ENCODE measurements at regions not wholly inside any gene's neighbourhood (a gene's known extent, or its start where the extent isn't known, plus 50 kb on each side); places are given as distances from the start of the nearest gene placed in this dataset.

DNA sequence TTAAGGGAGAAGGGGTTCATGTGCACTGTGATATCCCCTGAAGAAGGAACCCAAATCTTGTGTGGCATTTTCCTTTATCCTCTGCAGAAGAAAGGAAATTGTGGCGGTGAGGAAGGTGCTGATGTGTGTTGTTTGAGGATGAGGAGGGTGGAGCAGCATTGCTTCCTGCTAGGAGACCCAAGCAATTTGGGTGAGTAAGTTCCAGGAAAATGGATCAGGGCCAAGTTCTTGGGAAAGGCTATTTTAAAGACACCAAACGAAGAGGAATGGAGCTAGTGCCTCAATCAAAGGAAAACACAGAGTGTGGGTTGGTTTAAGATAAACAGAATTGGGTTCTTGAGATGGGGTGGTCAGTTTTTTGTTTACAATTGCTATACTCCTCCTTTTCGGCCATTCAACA, 86.7 kb upstream of the MARK1 start:
- H3K4me3 ChIP-seq (ENCODE audit: low read depth, low read length): no peak overlapping the region
- H3K36me3 ChIP-seq (replicated peaks): no peaks in the 10 kb centered on the region
- TF ChIP-seq, protein P1, sequence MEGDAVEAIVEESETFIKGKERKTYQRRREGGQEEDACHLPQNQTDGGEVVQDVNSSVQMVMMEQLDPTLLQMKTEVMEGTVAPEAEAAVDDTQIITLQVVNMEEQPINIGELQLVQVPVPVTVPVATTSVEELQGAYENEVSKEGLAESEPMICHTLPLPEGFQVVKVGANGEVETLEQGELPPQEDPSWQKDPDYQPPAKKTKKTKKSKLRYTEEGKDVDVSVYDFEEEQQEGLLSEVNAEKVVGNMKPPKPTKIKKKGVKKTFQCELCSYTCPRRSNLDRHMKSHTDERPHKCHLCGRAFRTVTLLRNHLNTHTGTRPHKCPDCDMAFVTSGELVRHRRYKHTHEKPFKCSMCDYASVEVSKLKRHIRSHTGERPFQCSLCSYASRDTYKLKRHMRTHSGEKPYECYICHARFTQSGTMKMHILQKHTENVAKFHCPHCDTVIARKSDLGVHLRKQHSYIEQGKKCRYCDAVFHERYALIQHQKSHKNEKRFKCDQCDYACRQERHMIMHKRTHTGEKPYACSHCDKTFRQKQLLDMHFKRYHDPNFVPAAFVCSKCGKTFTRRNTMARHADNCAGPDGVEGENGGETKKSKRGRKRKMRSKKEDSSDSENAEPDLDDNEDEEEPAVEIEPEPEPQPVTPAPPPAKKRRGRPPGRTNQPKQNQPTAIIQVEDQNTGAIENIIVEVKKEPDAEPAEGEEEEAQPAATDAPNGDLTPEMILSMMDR (IDR thresholded peaks at IDR 0.05; ENCODE audit: low read depth, low read length, missing control alignments): no peak
- DNase-seq: no peak
- in situ Hi-C loops (cut with HindIII; ENCODE audit: low pct_ligation_motif_present, low sequenced_read_pairs): no loop called here
- H3K27ac ChIP-seq: no peak overlapping the region
- H3K27me3 ChIP-seq (replicated peaks): no peaks in the 10 kb centered on the region

GRCh38 chr1:220438741-220439140, 89.2 kb upstream of the MARK1 start:
- H3K4me3 ChIP-seq (ENCODE audit: low read depth, low read length): no peak overlapping the region
- H3K27me3 ChIP-seq (replicated peaks): no peaks in the 10 kb centered on the region
- no peak for DNase-seq
- H3K36me3 ChIP-seq (replicated peaks): no peaks in the 10 kb centered on the region
- TF ChIP-seq, protein P1 (IDR thresholded peaks at IDR 0.05; ENCODE audit: low read depth, low read length, missing control alignments): no peak
- no peak overlapping the region for H3K27ac ChIP-seq
- in situ Hi-C loops (cut with HindIII; ENCODE audit: low pct_ligation_motif_present, low sequenced_read_pairs): no loop called here

DNA sequence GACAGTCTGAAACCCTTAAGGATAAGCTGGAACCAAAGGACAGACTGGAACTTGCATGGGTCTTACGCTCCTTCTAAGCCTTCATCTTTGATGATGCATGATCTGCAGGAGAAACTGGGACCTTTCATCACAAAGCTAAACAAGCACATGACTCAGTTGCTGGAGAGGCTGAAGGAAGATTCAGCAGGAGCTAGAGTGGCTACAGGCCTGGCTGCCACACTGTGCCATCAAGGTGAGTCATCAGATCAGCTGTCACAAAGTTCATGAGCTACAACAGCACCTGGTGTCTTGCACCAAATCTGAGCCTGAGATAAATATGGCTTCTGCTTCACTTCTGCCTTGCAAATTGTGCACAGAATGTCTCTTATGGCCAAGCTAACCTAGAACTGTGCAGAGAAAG, 95.5 kb upstream of the MARK1 start:
- DNase-seq: no peak
- H3K36me3 ChIP-seq (replicated peaks): no peaks in the 10 kb centered on the region
- TF ChIP-seq, protein P1 (IDR thresholded peaks at IDR 0.05; ENCODE audit: low read depth, low read length, missing control alignments): no peak
- no peak overlapping the region for H3K4me3 ChIP-seq (ENCODE audit: low read depth, low read length)
- no peak overlapping the region for H3K27ac ChIP-seq
- in situ Hi-C loops (cut with HindIII; ENCODE audit: low pct_ligation_motif_present, low sequenced_read_pairs): no loop called here
- H3K27me3 ChIP-seq (replicated peaks): no peaks in the 10 kb centered on the region

- in situ Hi-C loops (cut with HindIII; ENCODE audit: low pct_ligation_motif_present, low sequenced_read_pairs): no loop called here
- no peak overlapping the region for H3K27ac ChIP-seq
- TF ChIP-seq, protein P1 (IDR thresholded peaks at IDR 0.05; ENCODE audit: low read depth, low read length, missing control alignments): no peak
- no peaks in the 10 kb centered on the region for H3K36me3 ChIP-seq (replicated peaks)
- no peaks in the 10 kb centered on the region for H3K27me3 ChIP-seq (replicated peaks)
- no peak overlapping the region for H3K4me3 ChIP-seq (ENCODE audit: low read depth, low read length)
- no peak for DNase-seq
Measured at GRCh38 chr1:220431554-220432239, 96.2 kb upstream of the MARK1 start.

GRCh38 chr1:220430586-220430985, 97.3 kb upstream of the MARK1 start:
- Histone ChIP-seq H3K4me3 (ENCODE audit: low read depth, low read length) (no peak overlapping the region), H3K36me3 (replicated peaks) (no peaks in the 10 kb centered on the region), H3K27ac (no peak overlapping the region), H3K27me3 (replicated peaks) (no peaks in the 10 kb centered on the region)
- TF ChIP-seq, protein P1 (IDR thresholded peaks at IDR 0.05; ENCODE audit: low read depth, low read length, missing control alignments): no peak
- no peak for DNase-seq
- in situ Hi-C loops (cut with HindIII; ENCODE audit: low pct_ligation_motif_present, low sequenced_read_pairs): no loop called here

GRCh38 chr1:220430059-220430458, 97.9 kb upstream of the MARK1 start:
- Histone ChIP-seq H3K27ac (no peak overlapping the region), H3K36me3 (replicated peaks) (no peaks in the 10 kb centered on the region), H3K4me3 (ENCODE audit: low read depth, low read length) (no peak overlapping the region), H3K27me3 (replicated peaks) (no peaks in the 10 kb centered on the region)
- no peak for DNase-seq
- in situ Hi-C loops (cut with HindIII; ENCODE audit: low pct_ligation_motif_present, low sequenced_read_pairs): no loop called here
- TF ChIP-seq, protein P1 (IDR thresholded peaks at IDR 0.05; ENCODE audit: low read depth, low read length, missing control alignments): no peak

Data from brain microvascular endothelial cell (primary cell).